ENCODE measurements at regions not wholly inside any gene's neighbourhood (a gene's known extent, or its start where the extent isn't known, plus 50 kb on each side); places are given as distances from the start of the nearest gene placed in this dataset.
"Not testable (repeated sequence)": the region's sequence is repeated elsewhere in the genome, so short reads cannot be mapped to it uniquely, and the experiment has no call there.

DNA sequence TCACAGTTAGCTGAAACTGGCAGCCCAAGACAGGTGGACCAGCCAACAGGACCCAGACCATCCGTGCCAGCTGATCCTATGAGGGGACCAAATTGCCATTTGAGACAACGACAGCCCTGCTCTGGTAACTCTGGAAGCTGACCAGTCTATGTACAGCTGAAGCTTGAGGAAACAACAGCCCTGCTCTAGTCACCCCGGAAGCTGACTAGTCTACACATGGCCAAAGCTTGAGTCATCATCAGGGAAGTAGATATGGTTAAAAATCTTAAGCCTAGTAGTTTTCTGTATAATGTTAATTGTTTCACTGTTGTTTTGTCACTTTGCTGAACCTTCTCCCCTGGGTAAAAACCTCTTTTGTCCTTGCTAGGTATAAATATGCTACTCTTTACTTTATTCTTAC lies 905.4 kb upstream of the NDST4 start:
- no peak for DNase-seq (ENCODE audit: low read depth)

- DNase-seq (ENCODE audit: low read depth) = no peak
Measured at GRCh38 chr4:116016201-116016600, 902.8 kb upstream of the NDST4 start.

DNA sequence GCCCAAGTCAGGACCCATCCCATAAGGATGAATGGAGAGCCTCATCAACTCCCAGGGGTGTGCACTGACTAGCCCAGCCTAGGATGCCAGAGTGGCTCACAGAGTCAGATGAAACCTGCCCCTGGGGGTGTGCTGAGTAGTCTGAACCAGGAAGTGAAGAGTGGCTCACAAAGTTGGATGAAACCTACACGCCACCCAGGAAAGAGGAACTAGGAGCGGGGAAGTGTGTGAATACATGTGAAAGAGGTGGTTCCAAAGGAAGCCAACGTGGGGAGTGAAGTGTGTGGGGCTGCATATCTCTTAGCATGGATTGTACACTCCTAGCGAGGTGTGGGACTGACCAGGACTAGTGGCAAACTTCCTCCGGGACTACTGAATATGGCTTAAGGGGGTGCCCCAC lies 902.1 kb upstream of the NDST4 start:
- DNase-seq (ENCODE audit: low read depth) = no peak

DNA sequence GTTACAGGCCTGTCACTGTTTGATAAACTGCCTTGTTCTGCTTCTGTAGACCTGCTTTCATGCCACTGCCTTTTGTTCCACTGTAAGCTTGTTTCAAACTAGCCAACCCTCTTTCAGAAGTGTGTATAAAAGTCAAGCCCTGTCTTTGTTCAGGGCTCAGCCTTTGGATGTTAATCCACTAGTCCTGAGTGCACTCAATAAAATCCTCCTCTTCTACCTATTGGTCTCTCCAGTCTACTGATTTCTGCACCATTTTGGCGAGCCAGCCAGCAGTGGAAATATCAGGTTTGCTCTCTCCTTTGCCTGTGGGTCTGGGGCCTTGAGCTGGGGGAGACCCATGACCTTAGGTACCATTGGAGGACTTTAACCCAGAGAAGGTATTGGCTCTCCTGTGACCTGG lies 901.6 kb upstream of the NDST4 start:
- no peak for DNase-seq (ENCODE audit: low read depth)

DNA sequence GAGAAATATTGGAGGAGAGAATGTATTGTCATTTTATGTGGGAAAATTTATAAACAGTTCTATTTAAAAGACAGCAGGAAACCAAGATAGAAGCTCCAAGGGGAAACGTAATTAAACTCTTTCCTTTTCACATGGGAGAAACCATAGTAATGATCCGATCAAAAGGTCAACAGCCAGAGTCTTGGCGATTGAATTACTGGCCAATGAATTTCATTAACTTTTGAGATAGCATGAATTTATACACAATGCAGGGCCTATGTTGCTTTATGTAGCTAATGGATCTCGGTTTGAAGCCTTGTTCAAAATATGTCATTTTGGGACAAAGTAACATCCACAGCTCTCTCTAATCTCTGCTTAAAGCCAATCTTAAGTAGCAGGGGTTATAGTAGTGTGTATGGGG lies 897.5 kb upstream of the NDST4 start:
- no peak for DNase-seq (ENCODE audit: low read depth)

GRCh38 chr4:116005806-116006088 lies 892.3 kb upstream of the NDST4 start:
- DNase-seq (ENCODE audit: low read depth) = no peak

GRCh38 chr4:116005037-116005805 lies 891.8 kb upstream of the NDST4 start:
- DNase-seq (ENCODE audit: low read depth) = peak; percentile 6

GRCh38 chr4:116001291-116001690 lies 887.9 kb upstream of the NDST4 start:
- no peak for DNase-seq (ENCODE audit: low read depth)

- no peak for DNase-seq (ENCODE audit: low read depth)
Measured at GRCh38 chr4:115986573-115986972, 873.2 kb upstream of the NDST4 start.

GRCh38 chr4:115975421-115976001 lies 862.1 kb upstream of the NDST4 start:
- not testable (repeated sequence) for DNase-seq (ENCODE audit: low read depth)

GRCh38 chr4:115973768-115974167 lies 860.3 kb upstream of the NDST4 start:
- DNase-seq (ENCODE audit: low read depth) = no peak

DNA sequence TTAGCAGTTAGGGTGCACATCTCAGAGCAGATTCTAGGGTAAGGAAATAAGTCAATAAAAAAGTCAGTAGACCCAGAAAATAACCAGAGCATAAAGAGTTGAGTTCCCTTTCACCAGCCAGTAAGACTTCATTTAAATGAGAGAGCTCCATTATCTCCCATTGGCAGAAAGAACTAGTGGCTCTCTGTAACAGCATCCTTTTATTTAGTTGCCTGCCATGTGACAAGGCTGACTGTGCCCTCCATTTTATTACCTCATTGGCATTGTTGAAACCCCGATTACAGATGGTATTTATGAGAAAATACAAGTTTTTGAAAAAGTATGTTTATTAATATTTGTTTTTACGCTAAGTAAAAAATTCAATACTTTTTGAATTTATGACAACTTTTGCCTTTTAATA lies 859.5 kb upstream of the NDST4 start:
- DNase-seq (ENCODE audit: low read depth) = no peak

DNA sequence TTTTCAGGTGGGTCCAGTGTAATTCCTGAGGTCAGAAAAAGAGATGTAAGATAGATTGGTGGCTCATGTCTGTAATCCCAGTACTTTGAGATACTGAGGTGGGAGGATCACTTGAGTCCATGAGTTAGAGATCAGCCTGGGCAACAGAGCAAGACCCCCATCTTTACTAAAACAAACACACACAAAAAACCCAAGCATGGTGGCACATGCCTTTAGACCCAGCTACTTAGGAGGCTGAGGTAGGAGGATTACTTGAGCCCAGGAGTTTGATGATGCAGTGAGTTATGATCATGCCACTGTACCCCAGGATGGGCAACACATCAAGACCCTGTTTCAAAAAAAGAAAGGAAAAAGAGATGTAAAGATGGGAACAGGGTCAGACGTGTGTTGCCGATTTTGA lies 857.4 kb upstream of the NDST4 start:
- DNase-seq (ENCODE audit: low read depth) = no peak

DNA sequence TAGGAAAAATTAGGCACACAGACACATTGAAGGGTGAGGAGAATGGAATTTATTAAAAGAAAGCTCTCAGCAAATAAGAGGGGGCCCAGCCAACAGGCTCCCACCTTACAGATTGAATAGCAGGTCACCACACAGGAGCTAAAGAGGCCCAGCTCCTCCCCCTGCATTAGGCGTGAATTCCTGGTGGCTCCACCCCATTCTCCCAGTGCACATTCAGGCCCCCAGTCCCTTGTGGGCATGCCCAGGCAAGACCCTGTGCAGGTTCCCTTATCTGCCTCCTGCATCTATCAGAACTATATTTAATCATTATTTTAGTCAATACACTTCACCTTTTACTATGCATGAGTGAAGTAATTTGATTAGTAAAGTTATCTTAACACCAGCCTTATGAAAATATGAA lies 856.3 kb upstream of the NDST4 start:
- DNase-seq (ENCODE audit: low read depth) = no peak

- no peak for DNase-seq (ENCODE audit: low read depth)
Measured at GRCh38 chr4:115965588-115965987, 852.2 kb upstream of the NDST4 start.

GRCh38 chr4:115956054-115956796 lies 842.8 kb upstream of the NDST4 start:
- not testable (repeated sequence) for DNase-seq (ENCODE audit: low read depth)

DNA sequence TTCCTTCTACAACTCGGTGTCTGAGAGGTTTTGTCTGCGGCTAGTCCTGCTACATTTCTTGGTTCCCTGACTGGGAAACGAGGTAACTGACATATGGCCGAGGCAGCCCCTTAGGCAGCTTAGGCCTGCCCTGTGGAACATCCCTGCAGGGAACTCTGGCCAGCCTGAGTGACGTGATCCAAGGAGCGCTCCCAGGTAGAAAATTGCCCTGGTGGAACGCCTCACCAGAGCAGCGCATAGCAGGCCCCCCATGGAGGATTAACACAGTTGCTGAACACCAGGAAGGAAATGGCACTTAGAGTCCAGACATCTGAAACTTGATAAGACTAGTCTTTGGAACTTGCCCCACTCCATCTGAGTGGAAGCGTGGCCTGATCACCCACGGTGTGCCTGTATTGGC lies 837.4 kb upstream of the NDST4 start:
- no peak for DNase-seq (ENCODE audit: low read depth)

DNA sequence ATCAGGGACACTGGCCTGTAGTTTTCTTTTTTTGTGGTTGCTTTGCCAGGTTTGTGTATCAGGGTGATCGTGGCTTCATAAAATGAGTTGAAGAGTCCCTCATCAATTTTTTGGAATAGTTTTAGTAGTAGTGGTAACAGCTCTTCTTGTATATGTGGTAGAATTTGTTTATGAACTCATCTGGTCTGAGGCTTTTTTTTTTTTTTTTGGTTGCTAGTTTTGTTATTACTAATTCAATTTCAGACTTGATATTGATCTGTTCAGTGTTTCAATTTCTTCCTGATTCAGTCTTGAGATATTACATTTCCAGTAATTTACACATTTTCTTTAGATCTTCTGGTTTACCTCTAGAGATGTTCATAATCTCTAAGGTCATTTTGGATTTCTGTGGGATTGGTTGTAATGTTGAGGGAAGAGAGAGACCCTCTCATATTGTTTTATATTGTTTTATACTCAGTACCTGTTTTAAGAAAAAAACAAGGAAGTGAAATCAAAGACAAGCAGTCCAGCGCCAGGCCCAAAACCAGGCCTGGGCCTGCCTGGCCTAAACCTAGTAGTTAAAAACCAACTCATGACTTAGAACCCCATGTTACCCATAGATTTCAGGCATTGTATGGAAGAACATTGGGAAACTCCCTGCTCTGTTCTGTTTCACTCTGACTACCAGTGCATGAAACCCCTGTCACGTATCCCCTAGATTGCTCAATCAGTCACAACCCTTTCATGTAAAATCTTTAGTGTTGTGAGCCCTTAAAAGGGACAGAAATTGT lies 836.7 kb upstream of the NDST4 start:
- DNase-seq (ENCODE audit: low read depth) = not testable (repeated sequence)

DNA sequence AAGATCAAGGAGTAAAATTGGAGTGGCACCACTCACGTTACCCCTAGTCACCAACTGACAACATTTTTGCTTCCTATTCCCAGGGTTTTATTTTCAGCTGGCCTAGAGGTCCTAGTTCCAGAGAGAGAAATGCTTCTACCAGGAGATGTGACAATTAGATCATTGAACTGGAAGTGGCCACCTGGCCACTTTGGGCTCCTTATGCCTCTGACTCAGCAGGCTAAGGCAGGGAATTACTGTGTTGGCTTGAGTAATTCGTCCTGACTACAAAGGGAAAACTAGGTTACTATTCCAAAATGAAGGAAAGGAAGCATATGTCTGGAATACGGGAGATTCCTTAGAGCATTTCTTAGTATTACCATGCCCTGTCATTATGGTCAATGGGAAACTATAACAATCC lies 831.6 kb upstream of the NDST4 start:
- DNase-seq (ENCODE audit: low read depth) = no peak

- DNase-seq (ENCODE audit: low read depth) = no peak
Measured at GRCh38 chr4:115944146-115944905, 830.9 kb upstream of the NDST4 start.

GRCh38 chr4:115938764-115939443 lies 825.5 kb upstream of the NDST4 start:
- no peak for DNase-seq (ENCODE audit: low read depth)

Data from fibroblast of the conjunctiva (primary cell).